WI38 (cell line): ENCODE measurements at regions not wholly inside any gene's neighbourhood (a gene's known extent, or its start where the extent isn't known, plus 50 kb on each side); places are given as distances from the start of the nearest gene placed in this dataset.

Source experiments
- H3K4me3 ChIP-seq: 2 replicates; pipeline ENCODE4 v1.5.1; 2011; ENCODE audit warnings: low read depth, mild to moderate bottlenecking, control low read depth, low read length
- CTCF ChIP-seq: IDR thresholded peaks from 2 replicates; pipeline ENCODE4 v1.5.1; 2012; ENCODE audit warnings: low read depth, mild to moderate bottlenecking, control low read depth, low read length

GRCh38 chr12:87818441-87818840, 210.8 kb downstream of the C12orf50 start:
- no peak for TF ChIP-seq CTCF
- H3K4me3 ChIP-seq: no peak overlapping the region

- TF ChIP-seq CTCF: no peak
- H3K4me3 ChIP-seq: no peak overlapping the region
Observed at GRCh38 chr12:87815771-87816585, 213.2 kb downstream of the C12orf50 start.

GRCh38 chr12:87814625-87815024, 214.6 kb downstream of the C12orf50 start:
- no peak overlapping the region for H3K4me3 ChIP-seq
- no peak for TF ChIP-seq CTCF

GRCh38 chr12:87813476-87814234, 215.5 kb downstream of the C12orf50 start:
- no peak overlapping the region for H3K4me3 ChIP-seq
- no peak for TF ChIP-seq CTCF

GRCh38 chr12:87812681-87813080, 216.5 kb downstream of the C12orf50 start:
- TF ChIP-seq CTCF: no peak
- H3K4me3 ChIP-seq: no peak overlapping the region

- no peak overlapping the region for H3K4me3 ChIP-seq
- TF ChIP-seq CTCF: no peak
Observed at GRCh38 chr12:87812030-87812429, 217.2 kb downstream of the C12orf50 start.

GRCh38 chr12:87809916-87810315, 219.3 kb downstream of the C12orf50 start:
- H3K4me3 ChIP-seq: no peak overlapping the region
- no peak for TF ChIP-seq CTCF
